IMR-90 (cell line): ENCODE measurements at regions not wholly inside any gene's neighbourhood (a gene's known extent, or its start where the extent isn't known, plus 50 kb on each side); places are given as distances from the start of the nearest gene placed in this dataset.

Experiments
- ATAC-seq: fragments of 200-7000 bp; cut with Tn5 transposase; 2 replicates; pipeline ENCODE4 v1.9.1; 2020; ENCODE audit warnings: low read depth, mild to moderate bottlenecking, moderate library complexity
- BruUV-seq: library from RNA; stranded (reverse); fragments of 400-500 nt; replicated peaks from 2 replicates; lab custom pipeline; 2021; lab: Mats Ljungman, UMichigan
- CTCF ChIA-PET: fragments of 300-600 bp; formaldehyde crosslinking; extraction: SDS; loops from one replicate; lab custom pipeline; 2021; ENCODE audit warnings: antibody characterized with exemption; lab: Yijun Ruan, JAX
- POLR2A ChIA-PET: fragments of 300-600 bp; sonication (Branson Sonifier 250); formaldehyde crosslinking; loops from one replicate; lab custom pipeline; 2022; ENCODE audit warnings: antibody characterized with exemption; ENCODE audit not compliant: unreplicated experiment; lab: Charles Lee
- DNase-seq: peaks from one replicate; pipeline ENCODE4 v3.0.0; 2013
- H2AFZ ChIP-seq: replicated peaks from 2 replicates; pipeline ENCODE3; 2013; ENCODE audit warnings: low read length, mild to moderate bottlenecking; ENCODE audit not compliant: poor library complexity
- H2AK5ac ChIP-seq: 2 replicates; pipeline ENCODE4 v1.6.1; 2013; ENCODE audit warnings: low read depth, low read length, inconsistent platforms
- H2AK9ac ChIP-seq: replicated peaks from 2 replicates; pipeline ENCODE3; 2013; ENCODE audit warnings: mild to moderate bottlenecking, low read depth, low read length, moderate library complexity; ENCODE audit not compliant: poor library complexity
- H2BK120ac ChIP-seq: 2 replicates; pipeline ENCODE4 v1.6.1; 2013; ENCODE audit warnings: low read depth, low read length, inconsistent platforms
- H2BK15ac ChIP-seq: 3 replicates; pipeline ENCODE4 v1.6.1; 2013; ENCODE audit warnings: low read depth, low read length, inconsistent platforms
- H2BK20ac ChIP-seq: 2 replicates; pipeline ENCODE4 v1.6.1; 2013; ENCODE audit warnings: low read depth, mild to moderate bottlenecking, inconsistent platforms, low read length, moderate library complexity
- H2BK5ac ChIP-seq: 2 replicates; pipeline ENCODE4 v1.6.1; 2013; ENCODE audit warnings: mild to moderate bottlenecking, low read depth, low read length, inconsistent platforms; ENCODE audit not compliant: poor library complexity, severe bottlenecking
- H3K14ac ChIP-seq: replicated peaks from 2 replicates; pipeline ENCODE4 v1.6.1; 2013; ENCODE audit warnings: low read depth, low read length, inconsistent platforms
- H3K18ac ChIP-seq: 2 replicates; pipeline ENCODE4 v1.6.1; 2013; ENCODE audit warnings: low read depth, low read length, control low read depth
- H3K23ac ChIP-seq: 2 replicates; pipeline ENCODE4 v1.6.1; 2013; ENCODE audit warnings: low read depth, low read length, inconsistent platforms
- H3K27ac ChIP-seq: 2 replicates; pipeline ENCODE4 v1.5.1; 2013; ENCODE audit warnings: mild to moderate bottlenecking, control low read depth, low read length; ENCODE audit not compliant: insufficient read depth
- H3K27me3 ChIP-seq: 2 replicates; pipeline ENCODE4 v1.6.1; 2013; ENCODE audit warnings: low read length; ENCODE audit not compliant: control insufficient read depth, insufficient read depth
- H3K36me3 ChIP-seq: 2 replicates; pipeline ENCODE4 v1.6.1; 2013; ENCODE audit warnings: low read length, mixed read lengths; ENCODE audit not compliant: control insufficient read depth, insufficient read depth
- H3K4ac ChIP-seq: 2 replicates; pipeline ENCODE4 v1.6.1; 2013; ENCODE audit warnings: low read depth, low read length, inconsistent platforms
- H3K4me1 ChIP-seq: 2 replicates; pipeline ENCODE4 v1.6.1; 2013; ENCODE audit warnings: low read length, mixed read lengths; ENCODE audit not compliant: control insufficient read depth, insufficient read depth
- H3K4me2 ChIP-seq: 2 replicates; pipeline ENCODE4 v1.6.1; 2013; ENCODE audit warnings: low read depth, mild to moderate bottlenecking, control low read depth, low read length, moderate library complexity
- H3K4me3 ChIP-seq: 2 replicates; pipeline ENCODE4 v1.5.1; 2013; ENCODE audit warnings: low read depth, mild to moderate bottlenecking, control low read depth, low read length, moderate library complexity; ENCODE audit not compliant: insufficient read depth
- H3K56ac ChIP-seq: 2 replicates; pipeline ENCODE4 v1.6.1; 2013; ENCODE audit warnings: low read length, inconsistent platforms; ENCODE audit not compliant: insufficient read depth; ENCODE audit errors: extremely low read depth
- H3K79me1 ChIP-seq, 2 experiments: 2 replicates each; pipeline ENCODE4 v1.6.1; 2013; ENCODE audit warnings: low read length in 2 of 2, inconsistent platforms in 1 of 2, low read depth in 1 of 2
- H3K9ac ChIP-seq: 2 replicates; pipeline ENCODE4 v1.6.1; 2013; ENCODE audit warnings: low read depth, low read length, control low read depth
- H3K9me1 ChIP-seq: 2 replicates; pipeline ENCODE4 v1.6.1; 2013; ENCODE audit warnings: low read length, inconsistent platforms; ENCODE audit not compliant: insufficient read depth
- H3K9me3 ChIP-seq: 2 replicates; pipeline ENCODE4 v1.6.1; 2013; ENCODE audit warnings: low read length; ENCODE audit not compliant: control insufficient read depth, insufficient read depth
- H4K20me1 ChIP-seq: 2 replicates; pipeline ENCODE4 v1.6.1; 2013; ENCODE audit warnings: low read length, inconsistent platforms; ENCODE audit not compliant: insufficient read depth
- H4K5ac ChIP-seq: 2 replicates; pipeline ENCODE4 v1.6.1; 2013; ENCODE audit warnings: mild to moderate bottlenecking, low read depth, low read length, control low read depth
- H4K8ac ChIP-seq, 2 experiments: 2 replicates each; pipeline ENCODE4 v1.6.1; 2013; ENCODE audit warnings: low read depth in 2 of 2, low read length in 2 of 2, control low read depth in 1 of 2, inconsistent platforms in 1 of 2
- H4K91ac ChIP-seq: 2 replicates; pipeline ENCODE4 v1.6.1; 2013; ENCODE audit warnings: low read depth, low read length, inconsistent platforms; ENCODE audit not compliant: insufficient read depth
- CEBPB ChIP-seq: IDR thresholded peaks from 2 replicates; pipeline ENCODE4 v1.6.1; 2012; ENCODE audit warnings: low read depth, low read length, improper control_type of control experiment
- CTCF ChIP-seq: conservative IDR thresholded peaks from 2 replicates; pipeline ENCODE4 v1.5.1; 2012; ENCODE audit warnings: mild to moderate bottlenecking, low read depth, low read length, improper control_type of control experiment
- RAD21 ChIP-seq: IDR thresholded peaks from 2 replicates; pipeline ENCODE4 v1.6.1; 2012; ENCODE audit warnings: low read length, improper control_type of control experiment
- RFX5 ChIP-seq: IDR thresholded peaks from 2 replicates; pipeline ENCODE4 v1.8.0; 2012; ENCODE audit warnings: low read depth, mild to moderate bottlenecking, low read length, moderate library complexity
- WGBS, 2 experiments: methylation state at CpG; one replicate each; pipeline versions ENCODE4 v1.1.5 to v1.1.7; 2013; ENCODE audit warnings: missing lambda C conversion rate in 2 of 2; ENCODE audit not compliant: insufficient read length in 1 of 2; ENCODE audit errors: extremely low coverage in 2 of 2; 5-methylcytosine and 5-hydroxymethylcytosine counted together
- dilution Hi-C: fragments of 300-500 bp; cut with HindIII; formaldehyde crosslinking; loops from one replicate; pipeline ENCODE4 v1.14.3; 2018; ENCODE audit warnings: low sequenced_read_pairs; ENCODE audit not compliant: unreplicated experiment
- in situ Hi-C: fragments of 300-500 bp; cut with MboI; formaldehyde crosslinking; loops from 3 replicates; pipeline ENCODE4 v1.14.3; 2019; ENCODE audit warnings: low sequenced_read_pairs, inconsistent platforms, mixed read lengths
- intact Hi-C: fragments of 100-400 bp; cut with micrococcal nuclease; formaldehyde crosslinking; loops from 2 replicates; pipeline ENCODE4 v1.10.0; 2022

GRCh38 chr15:94857466-94857865 lies 626.1 kb downstream of the MCTP2 start:
- no peak overlapping the region for H3K18ac ChIP-seq
- H4K5ac ChIP-seq, result no peak overlapping the region
- no peak overlapping the region for H4K91ac ChIP-seq
- H3K9me1 ChIP-seq, result no peaks in the 10 kb centered on the region
- no peak overlapping the region for H2BK20ac ChIP-seq
- intact Hi-C loops (no loop called here), dilution Hi-C loops (no loop called here), in situ Hi-C loops (no loop called here)
- no peak overlapping the region for H2AFZ ChIP-seq
- H3K14ac ChIP-seq, result no peak overlapping the region
- no peak overlapping the region for H2BK5ac ChIP-seq
- no CpG with 5 or more reads among the region's 4 CpGs for WGBS, 2 experiments
- no peaks in the 10 kb centered on the region for H3K27me3 ChIP-seq
- no peak overlapping the region for H3K9ac ChIP-seq
- TF ChIP-seq RFX5 (no peak), CTCF (no peak), CEBPB (no peak), RAD21 (no peak)
- no peak overlapping the region for H2AK9ac ChIP-seq
- no peak overlapping the region for H2BK15ac ChIP-seq
- H2AK5ac ChIP-seq, result no peak overlapping the region
- no peak overlapping the region for H2BK120ac ChIP-seq
- BruUV-seq, result no TSS peak
- ChIA-PET CTCF (no interaction called here), POLR2A (no interaction called here)
- H3K9me3 ChIP-seq, result peaks cover 18% of the 10 kb centered on the region
- H3K4me3 ChIP-seq, result no peak overlapping the region
- no peaks in the 10 kb centered on the region for H3K36me3 ChIP-seq
- no peak overlapping the region for H3K4me2 ChIP-seq
- no peak overlapping the region for H4K8ac ChIP-seq
- H3K23ac ChIP-seq, result no peak overlapping the region
- no peak for DNase-seq
- no peaks in the 10 kb centered on the region for H3K79me1 ChIP-seq
- H4K20me1 ChIP-seq, result no peaks in the 10 kb centered on the region
- H3K4ac ChIP-seq, result no peak overlapping the region
- no peak overlapping the region for H3K56ac ChIP-seq
- no peaks in the 10 kb centered on the region for H3K4me1 ChIP-seq
- ATAC-seq, result no peak
- no peak overlapping the region for H3K27ac ChIP-seq
